HG02885 (cell line): ENCODE measurements at regions not wholly inside any gene's neighbourhood (a gene's known extent, or its start where the extent isn't known, plus 50 kb on each side); places are given as distances from the start of the nearest gene placed in this dataset.
"Not testable (repeated sequence)": the region's sequence is repeated elsewhere in the genome, so short reads cannot be mapped to it uniquely, and the experiment has no call there.

ENCODE experiments used
- ATAC-seq: cut with Tn5 transposase; IDR thresholded peaks from one replicate; pipeline ENCODE4 v1.9.1; 2021; ENCODE audit warnings: mild to moderate bottlenecking; ENCODE audit not compliant: unreplicated experiment, poor library complexity

DNA sequence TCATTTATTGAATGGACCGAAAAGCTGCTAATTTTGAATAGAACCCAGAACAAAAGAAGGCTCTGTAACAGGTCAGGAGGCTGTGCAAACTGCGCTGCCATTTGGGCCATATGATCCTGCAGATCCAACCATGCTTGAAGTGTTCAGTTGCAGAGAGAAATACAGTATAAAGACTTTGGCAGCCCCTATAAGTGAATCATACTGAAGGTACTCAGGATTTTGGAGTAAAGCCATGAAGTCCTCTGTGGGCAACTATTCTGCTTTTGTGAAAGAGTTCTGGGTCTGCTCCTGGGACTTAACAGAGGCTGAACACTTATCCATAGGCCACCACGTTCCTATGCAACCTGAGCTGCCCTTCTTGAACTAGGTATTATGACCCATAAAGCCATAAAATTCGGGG, 1613.6 kb upstream of the PRMT6 start:
- ATAC-seq = no peak

DNA sequence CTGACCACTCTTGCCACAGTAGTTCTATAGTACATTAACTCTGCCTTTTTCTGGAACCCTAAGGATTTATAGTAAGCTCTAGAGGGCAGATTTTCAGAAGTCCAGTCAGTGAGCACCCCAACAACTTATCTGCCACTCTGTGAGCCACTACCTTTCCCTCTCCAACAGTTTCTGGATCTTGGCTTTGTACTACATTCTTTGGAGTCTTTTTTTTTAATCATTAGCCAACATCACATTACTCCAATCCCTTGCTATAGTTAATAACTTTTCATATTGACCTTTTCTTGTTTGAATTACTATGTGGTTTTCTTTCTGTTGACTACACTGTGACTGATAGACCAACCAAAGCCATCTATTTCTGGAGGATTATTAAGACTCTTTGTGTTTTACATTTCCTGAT, 1596.7 kb upstream of the PRMT6 start:
- ATAC-seq = no peak

GRCh38 chr1:105462308-105462707, 1594.2 kb upstream of the PRMT6 start:
- ATAC-seq = no peak

- ATAC-seq = no peak
Measured at GRCh38 chr1:105467549-105467948, 1588.9 kb upstream of the PRMT6 start.

DNA sequence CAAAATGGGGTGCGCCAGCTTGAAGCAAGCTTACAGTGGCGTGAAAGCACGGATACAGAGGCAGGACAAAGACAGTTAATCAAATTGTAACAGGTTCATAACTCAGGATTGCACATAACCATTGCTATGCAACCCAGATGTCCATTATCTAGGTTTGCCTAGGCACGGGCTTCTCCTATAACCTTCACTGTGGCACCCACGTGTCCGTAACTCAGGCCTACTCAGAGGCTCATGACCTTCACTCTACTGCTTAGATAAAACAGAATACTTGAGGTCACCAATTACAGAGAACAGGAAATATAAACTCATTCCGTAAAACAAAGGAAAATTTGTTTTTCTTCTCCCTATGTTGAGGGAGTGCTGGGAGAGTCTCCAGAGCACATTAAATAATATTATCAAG, 1585.9 kb upstream of the PRMT6 start:
- not testable (repeated sequence) for ATAC-seq

GRCh38 chr1:105483436-105483835, 1573.0 kb upstream of the PRMT6 start:
- ATAC-seq = no peak

DNA sequence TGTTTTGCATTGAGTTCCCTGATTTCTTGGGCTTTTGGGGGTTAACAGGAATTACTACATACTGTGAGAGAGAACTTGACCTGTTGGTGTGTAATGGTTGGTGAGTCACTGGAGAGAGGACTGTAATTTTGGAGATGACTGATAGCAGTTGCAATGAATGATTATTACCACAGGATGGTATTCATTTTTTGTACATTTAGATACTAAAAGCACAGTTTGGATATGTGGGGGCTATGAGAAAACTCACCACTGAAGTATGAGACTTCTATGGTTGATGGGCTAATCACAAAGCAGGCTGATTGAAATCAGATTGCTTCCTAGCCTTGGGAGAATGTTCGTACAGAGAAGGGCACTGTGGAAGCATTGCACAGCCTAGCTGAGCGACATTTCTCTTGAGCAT, 1571.3 kb upstream of the PRMT6 start:
- ATAC-seq = no peak

DNA sequence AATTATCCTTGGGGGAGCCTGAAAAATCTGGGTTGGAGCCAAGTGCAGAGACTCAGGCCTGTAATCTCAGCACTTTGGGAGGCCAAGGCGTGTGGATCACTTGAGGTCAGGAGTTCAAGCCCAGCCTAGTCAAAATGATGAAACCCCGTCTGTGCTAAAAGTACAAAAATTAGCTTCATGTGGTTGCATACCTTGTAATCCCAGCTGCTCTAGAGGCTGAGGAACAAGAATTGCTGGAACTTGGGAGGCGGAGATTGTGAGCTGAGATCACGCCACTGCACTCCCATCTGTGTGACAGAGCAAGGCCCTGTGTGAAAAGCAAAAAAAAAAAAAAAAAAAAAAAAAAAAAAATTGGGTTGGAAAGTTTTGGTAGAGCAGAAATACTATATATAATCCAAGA, 1563.6 kb upstream of the PRMT6 start:
- ATAC-seq = no peak

GRCh38 chr1:105516068-105516467, 1540.4 kb upstream of the PRMT6 start:
- no peak for ATAC-seq

- ATAC-seq = no peak
Measured at GRCh38 chr1:105533996-105534395, 1522.5 kb upstream of the PRMT6 start.

DNA sequence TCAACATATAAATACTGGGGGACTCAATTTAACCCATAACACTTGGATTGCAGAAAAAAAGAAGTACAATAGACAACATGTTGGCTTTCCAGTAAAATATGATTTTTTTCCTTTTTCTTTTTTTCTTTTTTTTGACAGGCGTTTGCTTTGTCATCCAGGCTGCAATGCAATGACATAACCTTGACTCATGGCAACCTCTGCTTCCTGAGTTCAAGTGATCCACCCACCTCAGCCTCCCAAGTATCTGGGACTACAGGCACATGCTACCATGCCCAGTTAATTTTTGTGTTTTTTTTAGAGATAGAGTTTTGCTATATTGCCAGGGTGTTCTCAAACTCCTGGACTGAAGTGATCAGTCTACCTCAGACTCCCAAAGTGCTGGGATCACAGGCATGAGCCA, 1512.0 kb upstream of the PRMT6 start:
- no peak for ATAC-seq

DNA sequence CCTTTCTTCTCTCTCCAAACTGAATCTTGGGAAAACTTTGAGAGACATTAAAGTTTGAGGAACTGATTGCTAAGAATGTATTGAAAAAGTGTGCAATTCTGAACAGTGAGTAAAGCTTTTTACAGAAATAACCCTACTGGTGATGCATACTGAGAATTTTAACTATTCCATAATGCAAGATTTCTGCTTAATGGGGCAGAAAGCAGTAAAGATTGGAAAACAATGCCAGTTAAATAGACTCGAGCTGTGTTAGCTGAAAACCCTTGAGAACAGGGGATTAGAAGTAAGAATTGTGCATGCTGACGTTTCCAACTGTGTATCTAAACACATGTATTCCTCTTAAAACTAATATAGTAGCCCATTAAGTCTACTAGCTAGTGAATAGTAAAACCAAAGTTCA, 1500.2 kb upstream of the PRMT6 start:
- no peak for ATAC-seq

DNA sequence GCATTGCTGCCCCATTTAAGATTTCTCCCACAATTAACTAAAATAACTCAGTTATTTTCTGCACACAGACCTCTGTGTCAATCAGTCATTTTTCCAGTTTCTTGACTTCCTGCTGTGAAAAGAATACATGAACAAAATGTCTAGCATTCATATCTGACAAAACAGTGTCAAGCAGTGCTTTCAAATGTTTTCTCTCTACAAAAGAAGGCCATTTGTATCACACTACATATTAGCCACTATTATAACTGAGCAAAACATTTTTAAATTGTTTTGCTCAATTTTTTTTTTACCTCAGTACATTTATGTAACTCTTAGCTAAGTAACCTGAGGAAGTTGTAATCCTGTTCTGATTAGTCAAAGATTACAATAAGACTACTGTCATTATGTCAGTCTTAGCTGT, 1498.5 kb upstream of the PRMT6 start:
- ATAC-seq = no peak

DNA sequence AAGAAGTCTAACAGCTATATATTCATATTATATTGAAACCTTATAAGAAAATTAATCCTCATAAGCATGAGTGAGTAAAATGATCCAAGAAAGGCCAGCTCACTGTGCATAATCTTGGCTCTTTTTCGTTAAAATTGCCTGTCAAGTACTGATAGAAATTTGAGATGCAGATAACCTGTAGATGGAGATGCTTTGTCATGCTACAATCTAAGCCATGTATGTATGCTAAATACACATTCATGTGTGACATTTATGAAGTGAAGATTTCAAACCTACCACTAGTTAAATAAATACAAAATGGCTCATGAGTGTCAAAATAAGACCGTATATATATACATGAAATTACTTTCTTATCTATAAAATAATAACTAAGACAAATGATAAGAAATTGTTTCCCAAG, 1491.5 kb upstream of the PRMT6 start:
- no peak for ATAC-seq

GRCh38 chr1:105585791-105586190, 1470.7 kb upstream of the PRMT6 start:
- ATAC-seq = no peak

GRCh38 chr1:105591681-105592080, 1464.8 kb upstream of the PRMT6 start:
- no peak for ATAC-seq

- no peak for ATAC-seq
Measured at GRCh38 chr1:105608713-105609112, 1447.8 kb upstream of the PRMT6 start.

DNA sequence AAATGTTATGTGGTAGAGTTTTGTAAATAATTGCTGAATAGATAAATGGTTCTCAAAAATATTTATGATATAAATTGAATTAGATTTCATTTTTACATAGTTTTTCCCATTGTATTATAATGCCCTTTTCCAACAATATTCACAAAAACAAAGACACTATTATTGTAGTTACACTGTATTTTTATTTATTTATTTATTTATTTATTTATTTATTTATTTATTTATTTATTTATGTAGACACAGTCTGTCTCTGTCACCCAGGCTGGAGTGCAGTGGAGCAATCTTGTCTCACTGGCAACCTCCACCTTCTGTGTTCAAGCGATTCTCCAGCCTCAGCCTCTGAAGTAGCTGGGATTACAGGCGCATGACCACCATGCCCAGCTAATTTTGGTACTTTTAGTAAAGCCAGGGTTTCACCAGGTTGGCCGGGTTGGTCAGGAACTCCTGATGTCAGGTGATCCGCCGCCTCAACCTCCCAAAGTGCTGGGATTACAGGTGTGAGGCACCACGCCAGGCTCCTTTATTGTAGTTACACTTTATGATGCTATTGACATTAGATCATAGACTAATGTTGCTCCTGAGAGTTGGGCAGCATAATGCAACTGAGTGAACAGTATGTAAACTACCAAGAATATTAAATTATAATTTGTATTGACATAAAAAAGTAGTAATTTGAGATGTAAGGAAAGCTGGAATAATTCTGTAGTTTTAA, 1430.0 kb upstream of the PRMT6 start:
- ATAC-seq = no peak

- ATAC-seq = not testable (repeated sequence)
Measured at GRCh38 chr1:105631153-105631744, 1425.2 kb upstream of the PRMT6 start.

- ATAC-seq = no peak
Measured at GRCh38 chr1:105632342-105633196, 1423.9 kb upstream of the PRMT6 start.

GRCh38 chr1:105636052-105636451, 1420.4 kb upstream of the PRMT6 start:
- ATAC-seq = no peak
